Stimulated activated CD8-positive, alpha-beta memory T cell treated with anti-CD3 and anti-CD28 coated beads, Interleukin-2, amount 100 ng/mL, for 48 hours (primary cell): ENCODE measurements at regions not wholly inside any gene's neighbourhood (a gene's known extent, or its start where the extent isn't known, plus 50 kb on each side); places are given as distances from the start of the nearest gene placed in this dataset.
"Not testable (repeated sequence)": the region's sequence is repeated elsewhere in the genome, so short reads cannot be mapped to it uniquely, and the experiment has no call there.

ENCODE experiments used
- DNase-seq, 2 donors: peaks; one replicate each; pipeline ENCODE4 v3.0.0-alpha.2; 2020; ENCODE audit warnings: low read depth in 2 of 2

GRCh38 chr1:145482214-145482860 is 56.9 kb upstream of the NBPF20 start:
- not testable (repeated sequence) for DNase-seq

DNA sequence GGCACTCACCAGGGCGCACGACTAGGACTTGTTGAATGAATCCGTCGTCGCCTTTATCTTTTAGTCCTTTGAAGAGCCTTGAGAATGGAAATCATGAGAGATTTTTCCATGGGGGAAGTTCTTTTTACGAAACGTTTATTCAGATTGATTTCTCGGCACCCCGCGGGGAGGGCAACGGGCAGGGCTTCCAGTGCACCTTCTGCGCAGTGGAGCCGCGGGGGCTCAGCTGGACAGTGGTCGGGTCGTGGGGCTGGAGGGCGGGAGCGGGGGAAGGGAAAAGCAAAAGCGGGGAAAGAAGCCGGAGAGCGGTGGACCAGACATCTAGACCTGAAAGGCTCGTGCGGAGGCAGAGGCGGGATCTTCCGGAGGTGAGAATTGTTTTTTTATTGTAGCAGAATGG is 50.6 kb upstream of the NBPF20 start:
- not testable (repeated sequence) for DNase-seq

DNA sequence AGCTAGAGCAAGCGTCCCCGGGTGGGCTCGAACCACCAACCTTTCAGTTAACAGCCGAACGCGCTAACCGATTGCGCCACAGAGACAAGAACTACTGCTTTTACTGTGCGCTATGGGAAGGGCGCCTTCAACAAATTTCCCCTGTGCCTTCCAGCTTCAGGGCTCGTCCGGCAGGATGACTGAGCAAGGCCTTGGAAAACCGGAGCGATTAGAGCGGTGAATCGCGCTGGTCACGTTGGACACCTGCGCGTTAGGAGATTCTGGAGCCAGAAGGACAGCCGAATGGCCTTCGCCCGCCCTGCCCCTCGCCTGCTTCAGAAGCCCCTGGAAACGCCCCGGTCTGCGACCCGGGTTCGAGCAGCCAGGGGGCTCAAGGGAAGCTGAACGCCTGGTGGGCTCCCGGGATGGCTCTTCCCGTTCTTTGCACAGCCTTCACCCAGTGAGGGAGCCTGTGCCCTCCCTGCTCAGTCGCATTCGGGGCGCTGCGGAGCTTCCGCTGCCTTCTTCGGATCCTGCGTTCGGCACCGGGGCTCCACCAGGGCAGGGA is 50.0 kb upstream of the NBPF20 start:
- DNase-seq: peak in 1 of 2 donors; percentile 30
